ES-I3 (cell line): ENCODE measurements at regions not wholly inside any gene's neighbourhood (a gene's known extent, or its start where the extent isn't known, plus 50 kb on each side); places are given as distances from the start of the nearest gene placed in this dataset.

Source experiments
- H3K36me3 ChIP-seq: 2 replicates; pipeline ENCODE4 v1.6.1; 2013; ENCODE audit warnings: mild to moderate bottlenecking, low read length, control low read depth, moderate library complexity; ENCODE audit not compliant: insufficient read depth
- H3K4me1 ChIP-seq: 2 replicates; pipeline ENCODE4 v1.6.1; 2013; ENCODE audit warnings: mild to moderate bottlenecking, control low read depth, low read length; ENCODE audit not compliant: insufficient read depth
- H3K9ac ChIP-seq: 2 replicates; pipeline ENCODE4 v1.6.1; 2013; ENCODE audit warnings: low read depth, mild to moderate bottlenecking, low read length, moderate library complexity
- H3K9me3 ChIP-seq: 2 replicates; pipeline ENCODE4 v1.6.1; 2013; ENCODE audit warnings: mild to moderate bottlenecking, low read length, moderate library complexity; ENCODE audit not compliant: control insufficient read depth, insufficient read depth

GRCh38 chr16:47780213-47780875 is 319.2 kb downstream of the PHKB start:
- Histone ChIP-seq H3K4me1 (no peaks in the 10 kb centered on the region), H3K9ac (no peak overlapping the region), H3K36me3 (no peaks in the 10 kb centered on the region), H3K9me3 (no peaks in the 10 kb centered on the region)

- Histone ChIP-seq H3K9me3 (no peaks in the 10 kb centered on the region), H3K9ac (no peak overlapping the region), H3K4me1 (0 out of 2 replicates have a peak, but pooled peaks cover 3% of the 10 kb centered on the region), H3K36me3 (no peaks in the 10 kb centered on the region)
Observed at GRCh38 chr16:47779201-47780016, 318.3 kb downstream of the PHKB start.

- H3K36me3 ChIP-seq: no peaks in the 10 kb centered on the region
- 0 out of 2 replicates have a peak, but pooled peaks cover 3% of the 10 kb centered on the region for H3K4me1 ChIP-seq
- no peaks in the 10 kb centered on the region for H3K9me3 ChIP-seq
- no peak overlapping the region for H3K9ac ChIP-seq
Observed at GRCh38 chr16:47778106-47778801, 317.1 kb downstream of the PHKB start.

GRCh38 chr16:47777220-47777619 is 316.1 kb downstream of the PHKB start:
- Histone ChIP-seq H3K36me3 (no peaks in the 10 kb centered on the region), H3K9ac (no peak overlapping the region), H3K9me3 (no peaks in the 10 kb centered on the region), H3K4me1 (0 out of 2 replicates have a peak, but pooled peaks cover 3% of the 10 kb centered on the region)

GRCh38 chr16:47774661-47775060 is 313.5 kb downstream of the PHKB start:
- Histone ChIP-seq H3K4me1 (0 out of 2 replicates have a peak, but pooled peaks cover 3% of the 10 kb centered on the region), H3K9me3 (no peaks in the 10 kb centered on the region)

GRCh38 chr16:47753659-47754058 is 292.5 kb downstream of the PHKB start:
- Histone ChIP-seq H3K4me1 (no peaks in the 10 kb centered on the region; the same call in 1 of the 2 replicates), H3K36me3 (no peaks in the 10 kb centered on the region), H3K9me3 (no peaks in the 10 kb centered on the region), H3K9ac (no peak overlapping the region)

More at GRCh38 chr16:47774661-47775060, 313.5 kb downstream of the PHKB start:
- no peaks in the 10 kb centered on the region for H3K36me3 ChIP-seq
- no peak overlapping the region for H3K9ac ChIP-seq
